ENCODE measurements at regions not wholly inside any gene's neighbourhood (a gene's known extent, or its start where the extent isn't known, plus 50 kb on each side); places are given as distances from the start of the nearest gene placed in this dataset.
A peak's percentile ranks its signal among the peaks of the same experiment; 100 is the strongest.

DNA sequence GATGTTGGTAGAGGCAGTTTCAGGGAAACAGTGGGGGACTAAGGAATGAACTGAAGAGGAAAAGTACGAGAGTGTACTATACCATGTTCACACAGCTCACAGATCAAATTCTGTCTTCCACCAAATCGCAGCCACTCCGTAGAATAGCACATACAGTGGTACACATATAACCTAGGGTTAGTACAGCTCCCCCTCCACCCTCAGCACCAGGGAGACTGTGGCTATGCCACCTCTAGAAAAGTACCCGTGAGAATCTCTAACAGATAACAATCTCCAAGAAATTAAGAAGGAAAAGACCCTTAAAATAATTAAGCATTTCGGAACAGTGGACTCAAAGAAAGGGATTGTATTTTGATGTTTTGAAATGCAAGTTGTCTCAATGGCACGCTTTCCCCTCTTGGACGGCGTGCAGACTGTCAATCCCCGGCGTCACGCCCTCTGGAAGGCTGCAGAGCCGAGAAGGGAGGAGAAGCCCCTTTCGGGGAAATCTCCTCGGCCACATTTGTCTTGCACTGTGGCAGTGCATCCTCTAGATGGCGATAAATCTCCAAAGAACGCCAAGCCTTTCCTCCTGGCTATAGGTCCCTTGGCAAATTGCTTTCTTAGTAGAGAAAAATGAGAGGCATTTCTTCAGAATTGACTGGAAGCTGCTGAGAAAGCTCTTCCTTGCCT, 345.0 kb downstream of the REEP3 start:
- TF ChIP-seq CTCF (conservative IDR thresholded peaks at IDR 0.05; ENCODE audit: low read depth, low read length): peak; percentile 87
- TF ChIP-seq EZH2 (IDR thresholded peaks at IDR 0.05; ENCODE audit: borderline replicate concordance, low read depth, low read length, poor library complexity, severe bottlenecking): no peak

Data from A673 (cell line).